WTC11 (cell line): ENCODE measurements at regions not wholly inside any gene's neighbourhood (a gene's known extent, or its start where the extent isn't known, plus 50 kb on each side); places are given as distances from the start of the nearest gene placed in this dataset.

Experiments used
- ATAC-seq: fragments of 200-7000 bp; cut with Tn5 transposase; 2 replicates; pipeline ENCODE4 v1.10.0; 2021; ENCODE audit warnings: mild to moderate bottlenecking, moderate library complexity
- CTCF ChIA-PET: fragments of 300-600 bp; sonication (Branson Sonifier 250); formaldehyde crosslinking; loops from one replicate; lab custom pipeline; 2021; ENCODE audit warnings: antibody characterized with exemption; lab: Charles Lee
- POLR2A ChIA-PET: fragments of 350-600 bp; sonication (Branson Sonifier 250); formaldehyde crosslinking; loops from one replicate; lab custom pipeline; 2021; ENCODE audit warnings: antibody characterized with exemption; lab: Charles Lee
- DNase-seq: peaks from one replicate; pipeline ENCODE4 v3.0.0; 2021; ENCODE audit warnings: low spot score
- H3K27ac Mint-ChIP-seq: 2 replicates; pipeline ENCODE4 v1.8.0; 2021; ENCODE audit warnings: mixed read lengths
- H3K27me3 Mint-ChIP-seq: 2 replicates; pipeline ENCODE4 v1.8.0; 2021; ENCODE audit warnings: low read depth, mild to moderate bottlenecking, moderate library complexity, mixed read lengths
- H3K36me3 Mint-ChIP-seq: 2 replicates; pipeline ENCODE4 v1.8.0; 2021; ENCODE audit warnings: mixed read lengths
- H3K4me1 Mint-ChIP-seq: 2 replicates; pipeline ENCODE4 v1.8.0; 2022; ENCODE audit warnings: mixed read lengths
- H3K4me3 Mint-ChIP-seq: 2 replicates; pipeline ENCODE4 v1.8.0; 2021; ENCODE audit warnings: mild to moderate bottlenecking, moderate library complexity, mixed read lengths
- H3K9me3 Mint-ChIP-seq: 2 replicates; pipeline ENCODE4 v1.8.0; 2021; ENCODE audit warnings: mixed read lengths
- ATF3 ChIP-seq: sonication (generic); formaldehyde crosslinking; conservative IDR thresholded peaks from 2 replicates; pipeline ENCODE4 v1.8.1; 2022; ENCODE audit warnings: mild to moderate bottlenecking, missing genetic modification reagents
- CREB1 ChIP-seq: sonication (generic); formaldehyde crosslinking; IDR thresholded peaks from 2 replicates; pipeline ENCODE4 v1.8.0; 2023; ENCODE audit warnings: mild to moderate bottlenecking, missing genetic modification reagents
- E2F5 ChIP-seq: sonication (generic); formaldehyde crosslinking; IDR thresholded peaks from 2 replicates; pipeline ENCODE4 v1.8.1; 2022; ENCODE audit warnings: mild to moderate bottlenecking, moderate library complexity, missing genetic modification reagents
- ESRRA ChIP-seq: sonication (generic); formaldehyde crosslinking; IDR thresholded peaks from 2 replicates; pipeline ENCODE4 v1.8.1; 2022; ENCODE audit warnings: mild to moderate bottlenecking, missing genetic modification reagents, borderline replicate concordance
- FOXK1 ChIP-seq: sonication (generic); formaldehyde crosslinking; IDR thresholded peaks from 2 replicates; pipeline ENCODE4 v1.8.0; 2022; ENCODE audit warnings: mild to moderate bottlenecking, moderate library complexity, missing genetic modification reagents
- GABPB1 ChIP-seq: sonication (generic); formaldehyde crosslinking; IDR thresholded peaks from 2 replicates; pipeline ENCODE4 v1.8.1; 2023; ENCODE audit warnings: mild to moderate bottlenecking, missing genetic modification reagents
- GTF2I ChIP-seq: fragments of 250-450 bp; sonication (Bioruptor Pico); conservative IDR thresholded peaks from 2 replicates; pipeline ENCODE4 v1.4.0; 2021; ENCODE audit warnings: mild to moderate bottlenecking
- NFATC4 ChIP-seq: fragments of 250-450 bp; sonication (Bioruptor Pico); IDR thresholded peaks from 2 replicates; pipeline ENCODE4 v1.9.0; 2021; ENCODE audit warnings: mild to moderate bottlenecking
- NFE2L1 ChIP-seq: sonication (generic); formaldehyde crosslinking; IDR thresholded peaks from 2 replicates; pipeline ENCODE4 v1.8.1; 2023; ENCODE audit warnings: missing genetic modification reagents
- NR1H2 ChIP-seq: sonication (generic); formaldehyde crosslinking; IDR thresholded peaks from 2 replicates; pipeline ENCODE4 v1.9.0; 2021; ENCODE audit warnings: mild to moderate bottlenecking, moderate library complexity, missing genetic modification reagents
- OVOL2 ChIP-seq: fragments of 250-450 bp; sonication (Bioruptor Pico); IDR thresholded peaks from 2 replicates; pipeline ENCODE4 v1.9.0; 2021; ENCODE audit warnings: mild to moderate bottlenecking, borderline replicate concordance
- RORB ChIP-seq: fragments of 250-450 bp; sonication (Bioruptor Pico); IDR thresholded peaks from 2 replicates; pipeline ENCODE4 v1.9.0; 2021; ENCODE audit warnings: mild to moderate bottlenecking
- SMAD4 ChIP-seq: sonication (generic); formaldehyde crosslinking; IDR thresholded peaks from 2 replicates; pipeline ENCODE4 v1.8.0; 2022; ENCODE audit warnings: mild to moderate bottlenecking, missing genetic modification reagents
- SOX15 ChIP-seq: fragments of 250-450 bp; sonication (Bioruptor Pico); IDR thresholded peaks from 2 replicates; pipeline ENCODE4 v1.9.0; 2021; ENCODE audit warnings: mild to moderate bottlenecking
- SP1 ChIP-seq: sonication (generic); formaldehyde crosslinking; conservative IDR thresholded peaks from 2 replicates; pipeline ENCODE4 v1.8.1; 2022; ENCODE audit warnings: missing genetic modification reagents
- ZNF232 ChIP-seq: sonication (generic); formaldehyde crosslinking; IDR thresholded peaks from 2 replicates; pipeline ENCODE4 v1.8.0; 2022; ENCODE audit warnings: mild to moderate bottlenecking, missing genetic modification reagents
- ZNF532 ChIP-seq: fragments of 250-450 bp; sonication (Bioruptor Pico); IDR thresholded peaks from 2 replicates; pipeline ENCODE4 v1.9.0; 2021; ENCODE audit warnings: mild to moderate bottlenecking, borderline replicate concordance
- TF ChIP-seq, protein P1 (sequence below): sonication (generic); formaldehyde crosslinking; IDR thresholded peaks from 2 replicates; pipeline ENCODE4 v1.8.1; 2023; ENCODE audit warnings: mild to moderate bottlenecking, missing genetic modification reagents
- TF ChIP-seq, protein P2 (sequence below): sonication (generic); formaldehyde crosslinking; IDR thresholded peaks from 2 replicates; pipeline ENCODE4 v1.8.1; 2023; ENCODE audit warnings: mild to moderate bottlenecking, missing genetic modification reagents, borderline replicate concordance
- TF ChIP-seq, protein P3 (sequence below): sonication (generic); formaldehyde crosslinking; IDR thresholded peaks from 2 replicates; pipeline ENCODE4 v1.8.1; 2023; ENCODE audit warnings: mild to moderate bottlenecking, missing genetic modification reagents, moderate library complexity
- TF ChIP-seq, protein P4 (sequence below): sonication (generic); formaldehyde crosslinking; IDR thresholded peaks from 2 replicates; pipeline ENCODE4 v1.8.0; 2023; ENCODE audit warnings: missing genetic modification reagents, mild to moderate bottlenecking, borderline replicate concordance

DNA sequence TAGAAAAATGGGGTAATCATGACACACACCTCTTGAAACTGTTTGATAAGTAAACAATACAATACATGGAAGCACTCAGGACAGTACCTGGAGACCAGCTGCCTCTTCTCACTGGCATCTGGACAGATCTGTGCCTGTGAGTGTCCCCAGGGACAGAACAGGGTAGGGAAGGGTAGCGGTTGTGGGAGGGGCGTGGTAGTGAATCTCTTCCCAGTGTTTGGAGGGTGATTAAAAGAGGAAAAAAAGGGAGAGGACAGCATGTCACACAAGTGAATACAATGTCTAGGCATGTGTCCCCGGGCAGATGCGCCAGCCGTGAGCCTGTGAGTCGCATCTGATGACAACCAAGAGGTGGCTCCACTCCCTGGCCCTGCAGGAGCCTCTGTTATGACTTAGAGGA is 138.8 kb upstream of the MSX1 start (continued):
- TF ChIP-seq E2F5 = no peak
- no peak for TF ChIP-seq ZNF532 (CRISPR knock-in tag)
- no peak for TF ChIP-seq RORB (CRISPR knock-in tag)
- TF ChIP-seq ESRRA (CRISPR knock-in tag) = no peak
- no peak for TF ChIP-seq SP1

DNA sequence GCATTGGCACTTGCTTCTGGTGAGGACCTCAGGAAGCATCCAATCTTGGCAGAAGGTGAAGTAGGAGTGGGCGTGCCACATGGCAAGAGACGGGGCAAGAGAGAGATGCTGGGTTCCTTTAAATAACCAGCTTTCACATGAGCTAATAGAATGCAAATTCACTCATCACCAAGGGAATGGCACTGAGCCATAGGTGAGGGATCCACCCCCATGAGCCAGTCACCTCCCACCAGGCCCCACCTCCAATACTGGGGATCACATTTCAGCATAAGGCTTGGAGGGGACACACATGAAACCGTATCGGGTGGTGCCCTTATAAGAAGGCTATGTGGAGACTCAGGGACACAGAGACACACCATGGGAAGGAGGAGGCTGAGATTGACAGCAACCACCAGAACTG is 140.0 kb upstream of the MSX1 start:
- DNase-seq (peak; percentile 22), ATAC-seq (peak; percentile 88)
- TF ChIP-seq OVOL2 (CRISPR knock-in tag) (no peak), ZNF232 (CRISPR knock-in tag) (no peak), FOXK1 (CRISPR knock-in tag) (no peak), SMAD4 (CRISPR knock-in tag) (no peak), NFATC4 (CRISPR knock-in tag) (no peak), NFE2L1 (CRISPR knock-in tag) (no peak), GTF2I (CRISPR knock-in tag) (no peak), NR1H2 (no peak), SOX15 (CRISPR knock-in tag) (no peak), GABPB1 (no peak), CREB1 (CRISPR knock-in tag) (no peak), ATF3 (CRISPR knock-in tag) (no peak)
- TF ChIP-seq, protein P1, sequence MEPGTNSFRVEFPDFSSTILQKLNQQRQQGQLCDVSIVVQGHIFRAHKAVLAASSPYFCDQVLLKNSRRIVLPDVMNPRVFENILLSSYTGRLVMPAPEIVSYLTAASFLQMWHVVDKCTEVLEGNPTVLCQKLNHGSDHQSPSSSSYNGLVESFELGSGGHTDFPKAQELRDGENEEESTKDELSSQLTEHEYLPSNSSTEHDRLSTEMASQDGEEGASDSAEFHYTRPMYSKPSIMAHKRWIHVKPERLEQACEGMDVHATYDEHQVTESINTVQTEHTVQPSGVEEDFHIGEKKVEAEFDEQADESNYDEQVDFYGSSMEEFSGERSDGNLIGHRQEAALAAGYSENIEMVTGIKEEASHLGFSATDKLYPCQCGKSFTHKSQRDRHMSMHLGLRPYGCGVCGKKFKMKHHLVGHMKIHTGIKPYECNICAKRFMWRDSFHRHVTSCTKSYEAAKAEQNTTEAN (CRISPR knock-in tag) = no peak
- TF ChIP-seq, protein P2, sequence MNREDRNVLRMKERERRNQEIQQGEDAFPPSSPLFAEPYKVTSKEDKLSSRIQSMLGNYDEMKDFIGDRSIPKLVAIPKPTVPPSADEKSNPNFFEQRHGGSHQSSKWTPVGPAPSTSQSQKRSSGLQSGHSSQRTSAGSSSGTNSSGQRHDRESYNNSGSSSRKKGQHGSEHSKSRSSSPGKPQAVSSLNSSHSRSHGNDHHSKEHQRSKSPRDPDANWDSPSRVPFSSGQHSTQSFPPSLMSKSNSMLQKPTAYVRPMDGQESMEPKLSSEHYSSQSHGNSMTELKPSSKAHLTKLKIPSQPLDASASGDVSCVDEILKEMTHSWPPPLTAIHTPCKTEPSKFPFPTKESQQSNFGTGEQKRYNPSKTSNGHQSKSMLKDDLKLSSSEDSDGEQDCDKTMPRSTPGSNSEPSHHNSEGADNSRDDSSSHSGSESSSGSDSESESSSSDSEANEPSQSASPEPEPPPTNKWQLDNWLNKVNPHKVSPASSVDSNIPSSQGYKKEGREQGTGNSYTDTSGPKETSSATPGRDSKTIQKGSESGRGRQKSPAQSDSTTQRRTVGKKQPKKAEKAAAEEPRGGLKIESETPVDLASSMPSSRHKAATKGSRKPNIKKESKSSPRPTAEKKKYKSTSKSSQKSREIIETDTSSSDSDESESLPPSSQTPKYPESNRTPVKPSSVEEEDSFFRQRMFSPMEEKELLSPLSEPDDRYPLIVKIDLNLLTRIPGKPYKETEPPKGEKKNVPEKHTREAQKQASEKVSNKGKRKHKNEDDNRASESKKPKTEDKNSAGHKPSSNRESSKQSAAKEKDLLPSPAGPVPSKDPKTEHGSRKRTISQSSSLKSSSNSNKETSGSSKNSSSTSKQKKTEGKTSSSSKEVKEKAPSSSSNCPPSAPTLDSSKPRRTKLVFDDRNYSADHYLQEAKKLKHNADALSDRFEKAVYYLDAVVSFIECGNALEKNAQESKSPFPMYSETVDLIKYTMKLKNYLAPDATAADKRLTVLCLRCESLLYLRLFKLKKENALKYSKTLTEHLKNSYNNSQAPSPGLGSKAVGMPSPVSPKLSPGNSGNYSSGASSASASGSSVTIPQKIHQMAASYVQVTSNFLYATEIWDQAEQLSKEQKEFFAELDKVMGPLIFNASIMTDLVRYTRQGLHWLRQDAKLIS (CRISPR knock-in tag) = no peak
- TF ChIP-seq, protein P3, sequence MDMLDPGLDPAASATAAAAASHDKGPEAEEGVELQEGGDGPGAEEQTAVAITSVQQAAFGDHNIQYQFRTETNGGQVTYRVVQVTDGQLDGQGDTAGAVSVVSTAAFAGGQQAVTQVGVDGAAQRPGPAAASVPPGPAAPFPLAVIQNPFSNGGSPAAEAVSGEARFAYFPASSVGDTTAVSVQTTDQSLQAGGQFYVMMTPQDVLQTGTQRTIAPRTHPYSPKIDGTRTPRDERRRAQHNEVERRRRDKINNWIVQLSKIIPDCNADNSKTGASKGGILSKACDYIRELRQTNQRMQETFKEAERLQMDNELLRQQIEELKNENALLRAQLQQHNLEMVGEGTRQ = no peak
- TF ChIP-seq, protein P4, sequence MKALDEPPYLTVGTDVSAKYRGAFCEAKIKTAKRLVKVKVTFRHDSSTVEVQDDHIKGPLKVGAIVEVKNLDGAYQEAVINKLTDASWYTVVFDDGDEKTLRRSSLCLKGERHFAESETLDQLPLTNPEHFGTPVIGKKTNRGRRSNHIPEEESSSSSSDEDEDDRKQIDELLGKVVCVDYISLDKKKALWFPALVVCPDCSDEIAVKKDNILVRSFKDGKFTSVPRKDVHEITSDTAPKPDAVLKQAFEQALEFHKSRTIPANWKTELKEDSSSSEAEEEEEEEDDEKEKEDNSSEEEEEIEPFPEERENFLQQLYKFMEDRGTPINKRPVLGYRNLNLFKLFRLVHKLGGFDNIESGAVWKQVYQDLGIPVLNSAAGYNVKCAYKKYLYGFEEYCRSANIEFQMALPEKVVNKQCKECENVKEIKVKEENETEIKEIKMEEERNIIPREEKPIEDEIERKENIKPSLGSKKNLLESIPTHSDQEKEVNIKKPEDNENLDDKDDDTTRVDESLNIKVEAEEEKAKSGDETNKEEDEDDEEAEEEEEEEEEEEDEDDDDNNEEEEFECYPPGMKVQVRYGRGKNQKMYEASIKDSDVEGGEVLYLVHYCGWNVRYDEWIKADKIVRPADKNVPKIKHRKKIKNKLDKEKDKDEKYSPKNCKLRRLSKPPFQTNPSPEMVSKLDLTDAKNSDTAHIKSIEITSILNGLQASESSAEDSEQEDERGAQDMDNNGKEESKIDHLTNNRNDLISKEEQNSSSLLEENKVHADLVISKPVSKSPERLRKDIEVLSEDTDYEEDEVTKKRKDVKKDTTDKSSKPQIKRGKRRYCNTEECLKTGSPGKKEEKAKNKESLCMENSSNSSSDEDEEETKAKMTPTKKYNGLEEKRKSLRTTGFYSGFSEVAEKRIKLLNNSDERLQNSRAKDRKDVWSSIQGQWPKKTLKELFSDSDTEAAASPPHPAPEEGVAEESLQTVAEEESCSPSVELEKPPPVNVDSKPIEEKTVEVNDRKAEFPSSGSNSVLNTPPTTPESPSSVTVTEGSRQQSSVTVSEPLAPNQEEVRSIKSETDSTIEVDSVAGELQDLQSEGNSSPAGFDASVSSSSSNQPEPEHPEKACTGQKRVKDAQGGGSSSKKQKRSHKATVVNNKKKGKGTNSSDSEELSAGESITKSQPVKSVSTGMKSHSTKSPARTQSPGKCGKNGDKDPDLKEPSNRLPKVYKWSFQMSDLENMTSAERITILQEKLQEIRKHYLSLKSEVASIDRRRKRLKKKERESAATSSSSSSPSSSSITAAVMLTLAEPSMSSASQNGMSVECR (CRISPR knock-in tag) = no peak
- Mint-ChIP-seq H3K27ac (no peak overlapping the region), H3K4me3 (no peak overlapping the region), H3K36me3 (peaks cover 22% of the 10 kb centered on the region), H3K27me3 (peaks cover 13% of the 10 kb centered on the region), H3K9me3 (peaks cover 23% of the 10 kb centered on the region), H3K4me1 (peaks cover 11% of the 10 kb centered on the region)
- ChIA-PET CTCF (no interaction called here), POLR2A (no interaction called here)
